ENCODE measurements at regions not wholly inside any gene's neighbourhood (a gene's known extent, or its start where the extent isn't known, plus 50 kb on each side); places are given as distances from the start of the nearest gene placed in this dataset.

- H3K4ac ChIP-seq (replicated peaks; ENCODE audit: insufficient read length, low read depth, low read length): no peak overlapping the region
- CTCF ChIA-PET (ENCODE audit: partially characterized antibody): no interaction called here
- H3K36me3 ChIP-seq (ENCODE audit: control insufficient read depth in 2 of 4, insufficient read depth in 4 of 4, low read length in 3 of 4): no peaks in the 10 kb centered on the region
- no peak overlapping the region for H3K27ac ChIP-seq (ENCODE audit: low read depth, low read length)
- H4K91ac ChIP-seq (replicated peaks; ENCODE audit: insufficient read length, low read length): no peak overlapping the region
- no peak overlapping the region for H2AK5ac ChIP-seq (ENCODE audit: low read depth, low read length)
- H3K27me3 ChIP-seq (replicated peaks in 1 of 4; ENCODE audit: control insufficient read depth in 3 of 4, extremely low read depth in 1 of 4, insufficient read depth in 3 of 4, low read length in 3 of 4): no peaks in the 10 kb centered on the region
- no peak overlapping the region for H3K56ac ChIP-seq (replicated peaks; ENCODE audit: insufficient read length, low read depth, low read length)
- no peak overlapping the region for H2BK15ac ChIP-seq (ENCODE audit: low read length)
- no peaks in the 10 kb centered on the region for H4K20me1 ChIP-seq (replicated peaks in 1 of 2; ENCODE audit: control insufficient read depth in 1 of 2, insufficient read depth in 2 of 2, low read length in 2 of 2)
- H3K4me1 ChIP-seq (replicated peaks in 1 of 4; ENCODE audit: control insufficient read depth in 3 of 4, insufficient read depth in 4 of 4, low read length in 3 of 4): peaks cover 0 to 3% (median 0%) of the 10 kb centered on the region in 4 experiments; a peak in 1 of 7 replicates
- H4K5ac ChIP-seq (ENCODE audit: insufficient read length, low read depth, low read length): no peak overlapping the region
- H3K23ac ChIP-seq (ENCODE audit: insufficient read length): no peak overlapping the region
- no peak overlapping the region for H2BK12ac ChIP-seq (ENCODE audit: low read depth, low read length)
- H2AFZ ChIP-seq (ENCODE audit: low read length): no peak overlapping the region
- H2BK120ac ChIP-seq (replicated peaks; ENCODE audit: low read depth, low read length): no peak overlapping the region
- H2BK20ac ChIP-seq (ENCODE audit: low read length): no peak overlapping the region
- no peak overlapping the region for H3K4me3 ChIP-seq (ENCODE audit: extremely low read depth in 1 of 4, insufficient read depth in 2 of 4, low read depth in 3 of 4, low read length in 4 of 4)
- H3K79me2 ChIP-seq (ENCODE audit: control insufficient read depth in 1 of 2, insufficient read depth in 2 of 2, low read length in 2 of 2): no peaks in the 10 kb centered on the region
- no peak overlapping the region for H3K9ac ChIP-seq (replicated peaks in 1 of 4; ENCODE audit: extremely low read depth in 1 of 4, low read depth in 3 of 4, low read length in 3 of 4)
- DNase-seq (ENCODE audit: low read depth in 1 of 2, low spot score in 2 of 2): no peak
- H3K14ac ChIP-seq (ENCODE audit: insufficient read length): no peak overlapping the region
- no peak overlapping the region for H3K18ac ChIP-seq (ENCODE audit: extremely low read depth, low read length)
- POLR2A ChIA-PET (ENCODE audit: partially characterized antibody): no interaction called here
- H3K23me2 ChIP-seq (ENCODE audit: low read depth, low read length): no peaks in the 10 kb centered on the region
- FAIRE-seq: no peak
- no peak overlapping the region for H3K4me2 ChIP-seq (ENCODE audit: insufficient read depth in 1 of 2, low read depth in 2 of 2, low read length in 2 of 2)
- H3K79me1 ChIP-seq (ENCODE audit: low read depth, low read length): no peaks in the 10 kb centered on the region
- H4K8ac ChIP-seq (ENCODE audit: extremely low read depth, insufficient read depth, low read length): no peak overlapping the region
- H3K9me3 ChIP-seq (ENCODE audit: insufficient read depth in 2 of 2, low read depth in 1 of 2, low read length in 1 of 2): no peaks in the 10 kb centered on the region
- 88% methylated on average over 1 of the region's 1 CpG; no CpG with 5 or more reads in 1 of the 2 experiments for WGBS, 2 experiments (ENCODE audit: extremely low coverage in 1 of 2, insufficient coverage in 1 of 2, insufficient read length in 1 of 2, insufficient replicate concordance in 2 of 2, low coverage in 1 of 2, low lambda C conversion rate in 2 of 2, missing lambda C conversion rate in 1 of 2)
- no peak overlapping the region for H2BK5ac ChIP-seq (ENCODE audit: low read depth, low read length)
- TF ChIP-seq TAF1 (IDR thresholded peaks at IDR 0.05; ENCODE audit: low read depth, low read length) (no peak), TAF7 (optimal IDR thresholded peaks at IDR 0.05; ENCODE audit: borderline replicate concordance, low read depth, low read length) (no peak), EP300 (IDR thresholded peaks at IDR 0.05; ENCODE audit: borderline replicate concordance in 1 of 2, low read depth in 2 of 2, low read length in 2 of 2) (no peak), CTCF (IDR thresholded peaks at IDR 0.05; ENCODE audit: control extremely low read depth in 1 of 3, insufficient read depth in 1 of 3, low read depth in 1 of 3, low read length in 3 of 3) (no peak), CTBP2 (IDR thresholded peaks at IDR 0.05; ENCODE audit: borderline replicate concordance, insufficient read depth, insufficient read length, low read length) (no peak), POU5F1 (IDR thresholded peaks at IDR 0.05; ENCODE audit: low read depth, low read length) (no peak), JUN (IDR thresholded peaks at IDR 0.05; ENCODE audit: low read depth, low read length) (no peak), HDAC6 (IDR thresholded peaks at IDR 0.05; ENCODE audit: low read depth, low read length) (no peak), POLR2A (IDR thresholded peaks at IDR 0.05; ENCODE audit: control extremely low read depth in 1 of 2, low read depth in 2 of 2, low read length in 2 of 2) (no peak), SIRT6 (IDR thresholded peaks at IDR 0.05; ENCODE audit: low read length) (no peak), MAFK (IDR thresholded peaks at IDR 0.05; ENCODE audit: low read depth, low read length) (no peak), RBBP5 (IDR thresholded peaks at IDR 0.05; ENCODE audit: borderline replicate concordance, low read depth, low read length) (no peak), EGR1 (IDR thresholded peaks at IDR 0.05; ENCODE audit: borderline replicate concordance, low read depth, low read length) (no peak)
Measured at GRCh38 chr18:69205925-69206324, 194.8 kb upstream of the DOK6 start.

Data from H1 (cell line).